ENCODE measurements at regions not wholly inside any gene's neighbourhood (a gene's known extent, or its start where the extent isn't known, plus 50 kb on each side); places are given as distances from the start of the nearest gene placed in this dataset.

GRCh38 chr6:48212501-48212900, 101.5 kb upstream of the PTCHD4 start:
- CTCF ChIA-PET: no interaction called here
- H3K79me2 ChIP-seq (ENCODE audit: low read depth): no peaks in the 10 kb centered on the region
- no peaks in the 10 kb centered on the region for H3K4me1 ChIP-seq (replicated peaks; ENCODE audit: insufficient read depth)
- no peaks in the 10 kb centered on the region for H4K20me1 ChIP-seq (ENCODE audit: insufficient read depth)
- DNase-seq: no peak
- no peak overlapping the region for H3K4me2 ChIP-seq
- no peaks in the 10 kb centered on the region for H3K9me2 ChIP-seq (ENCODE audit: insufficient read depth)
- no peaks in the 10 kb centered on the region; the same call in 1 of the 2 replicates for H3K9me3 ChIP-seq (ENCODE audit: insufficient read depth, low read depth)
- H3K4me3 ChIP-seq: no peak overlapping the region
- no TSS peak for BruUV-seq (replicated peaks)
- no peak overlapping the region for H3K27ac ChIP-seq
- POLR2A ChIA-PET (ENCODE audit: unreplicated experiment): interaction anchor here (0.6 kb wide), 1 partner anchor 46 kb away, joined by 8 read pairs; no protein-coding TSS in a partner anchor
- intact Hi-C loops (cut with micrococcal nuclease; ENCODE audit: unreplicated experiment): no loop called here
- TF ChIP-seq EZH2 (IDR thresholded peaks at IDR 0.05; ENCODE audit: low read depth) (no peak), CTCF (conservative IDR thresholded peaks at IDR 0.05) (no peak)
- no peaks in the 10 kb centered on the region for H3K27me3 ChIP-seq (ENCODE audit: insufficient read depth, low read depth)
- no peaks in the 10 kb centered on the region for H3F3A ChIP-seq (ENCODE audit: insufficient read depth, low read depth)
- H2AFZ ChIP-seq: 0 out of 2 replicates have a peak overlapping the region, but pooled peaks have one; percentile 31
- H3K36me3 ChIP-seq (ENCODE audit: low read depth): no peaks in the 10 kb centered on the region

GRCh38 chr6:48206091-48206490, 95.1 kb upstream of the PTCHD4 start:
- H3K9me3 ChIP-seq (ENCODE audit: insufficient read depth, low read depth): no peaks in the 10 kb centered on the region; the same call in 1 of the 2 replicates
- TF ChIP-seq CTCF (conservative IDR thresholded peaks at IDR 0.05) (no peak), EZH2 (IDR thresholded peaks at IDR 0.05; ENCODE audit: low read depth) (no peak)
- H4K20me1 ChIP-seq (ENCODE audit: insufficient read depth): no peaks in the 10 kb centered on the region
- peak in 1 of 2 experiments; percentile 22 for DNase-seq
- BruUV-seq (replicated peaks): no TSS peak
- no peaks in the 10 kb centered on the region for H3K4me1 ChIP-seq (replicated peaks; ENCODE audit: insufficient read depth)
- H3K4me3 ChIP-seq: no peak overlapping the region
- H3F3A ChIP-seq (ENCODE audit: insufficient read depth, low read depth): no peaks in the 10 kb centered on the region
- no peaks in the 10 kb centered on the region for H3K36me3 ChIP-seq (ENCODE audit: low read depth)
- CTCF ChIA-PET: no interaction called here
- no peaks in the 10 kb centered on the region for H3K27me3 ChIP-seq (ENCODE audit: insufficient read depth, low read depth)
- H3K9me2 ChIP-seq (ENCODE audit: insufficient read depth): no peaks in the 10 kb centered on the region
- H3K4me2 ChIP-seq: no peak overlapping the region
- H3K27ac ChIP-seq: no peak overlapping the region
- intact Hi-C loops (cut with micrococcal nuclease; ENCODE audit: unreplicated experiment): no loop called here
- no peaks in the 10 kb centered on the region for H3K79me2 ChIP-seq (ENCODE audit: low read depth)
- POLR2A ChIA-PET (ENCODE audit: unreplicated experiment): no interaction called here
- peak overlapping the region; percentile 44; the same call in 1 of the 2 replicates for H2AFZ ChIP-seq

- Histone ChIP-seq H3K4me3 (no peak overlapping the region), H3K27me3 (ENCODE audit: insufficient read depth, low read depth) (no peaks in the 10 kb centered on the region), H3F3A (ENCODE audit: insufficient read depth, low read depth) (no peaks in the 10 kb centered on the region), H3K4me1 (replicated peaks; ENCODE audit: insufficient read depth) (no peaks in the 10 kb centered on the region), H3K9me3 (ENCODE audit: insufficient read depth, low read depth) (no peaks in the 10 kb centered on the region; the same call in 1 of the 2 replicates), H4K20me1 (ENCODE audit: insufficient read depth) (no peaks in the 10 kb centered on the region), H3K9me2 (ENCODE audit: insufficient read depth) (no peaks in the 10 kb centered on the region), H3K4me2 (no peak overlapping the region), H3K79me2 (ENCODE audit: low read depth) (no peaks in the 10 kb centered on the region), H2AFZ (no peak overlapping the region), H3K36me3 (ENCODE audit: low read depth) (no peaks in the 10 kb centered on the region), H3K27ac (no peak overlapping the region)
- no TSS peak for BruUV-seq (replicated peaks)
- no peak for DNase-seq
- TF ChIP-seq CTCF (conservative IDR thresholded peaks at IDR 0.05) (no peak), EZH2 (IDR thresholded peaks at IDR 0.05; ENCODE audit: low read depth) (no peak)
- ChIA-PET CTCF (interaction anchor here (0.7 kb wide), 1 partner anchor 119 kb away, joined by 3 read pairs; no protein-coding TSS in a partner anchor), POLR2A (ENCODE audit: unreplicated experiment) (no interaction called here)
- intact Hi-C loops (cut with micrococcal nuclease; ENCODE audit: unreplicated experiment): no loop called here
Measured at GRCh38 chr6:48200869-48201390, 89.9 kb upstream of the PTCHD4 start.

Data from PC-9 (cell line).